Neural cell (in vitro differentiated cells): ENCODE measurements at regions not wholly inside any gene's neighbourhood (a gene's known extent, or its start where the extent isn't known, plus 50 kb on each side); places are given as distances from the start of the nearest gene placed in this dataset.

Experiments
- EP300 ChIP-seq: fragments of 450-650 bp; conservative IDR thresholded peaks from 2 replicates; pipeline ENCODE4 v1.6.1; 2014; ENCODE audit warnings: antibody characterized with exemption, mild to moderate bottlenecking, moderate library complexity; ENCODE audit not compliant: poor library complexity, severe bottlenecking
- RAD21 ChIP-seq: fragments of 450-650 bp; conservative IDR thresholded peaks from 2 replicates; pipeline ENCODE4 v1.6.1; 2014; ENCODE audit warnings: antibody characterized with exemption, mild to moderate bottlenecking, moderate library complexity
- TAF1 ChIP-seq: IDR thresholded peaks from 2 replicates; pipeline ENCODE4 v1.6.1; 2012; ENCODE audit warnings: low read depth
- TF ChIP-seq, protein P1 (sequence below): fragments of 450-650 bp; IDR thresholded peaks from 2 replicates; pipeline ENCODE4 v1.5.1; 2014; ENCODE audit warnings: antibody characterized with exemption, mild to moderate bottlenecking, moderate library complexity; ENCODE audit not compliant: poor library complexity, severe bottlenecking

DNA sequence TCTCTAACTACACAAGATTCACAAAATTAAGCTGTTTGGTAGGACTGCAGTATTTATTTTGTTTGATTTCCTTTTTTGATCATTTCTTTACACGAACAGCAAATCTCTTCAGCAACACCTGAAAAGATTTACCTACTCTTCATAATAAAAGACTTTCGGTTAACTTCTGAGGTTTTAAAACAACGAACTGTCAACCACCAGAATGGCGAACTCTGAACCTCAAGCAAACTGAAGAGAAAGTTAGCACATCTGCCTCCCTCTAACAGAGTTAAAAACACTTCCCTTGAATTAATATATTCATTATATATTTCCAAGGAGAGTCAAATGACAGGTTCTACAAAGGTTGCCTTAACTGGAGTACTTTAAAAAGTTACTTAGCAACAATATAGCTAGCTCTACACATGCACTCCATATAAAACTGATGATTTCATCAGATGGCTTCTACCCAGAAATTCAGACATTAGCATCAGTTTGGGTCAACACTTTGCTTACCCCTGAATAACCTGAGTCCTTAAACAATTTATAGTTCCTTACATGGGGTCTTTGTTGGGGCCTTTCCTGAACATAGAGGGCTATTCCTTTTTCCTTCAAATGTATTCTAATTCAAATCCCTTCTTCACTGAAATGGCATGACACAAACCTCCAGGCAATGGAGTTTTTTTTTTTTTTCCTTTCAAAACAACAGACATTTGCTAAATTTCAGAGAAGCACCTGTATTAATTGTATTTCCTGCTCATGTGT lies 118.3 kb downstream of the SEM1 start:
- no peak for TF ChIP-seq RAD21
- no peak for TF ChIP-seq TAF1
- no peak for TF ChIP-seq EP300
- TF ChIP-seq, protein P1, sequence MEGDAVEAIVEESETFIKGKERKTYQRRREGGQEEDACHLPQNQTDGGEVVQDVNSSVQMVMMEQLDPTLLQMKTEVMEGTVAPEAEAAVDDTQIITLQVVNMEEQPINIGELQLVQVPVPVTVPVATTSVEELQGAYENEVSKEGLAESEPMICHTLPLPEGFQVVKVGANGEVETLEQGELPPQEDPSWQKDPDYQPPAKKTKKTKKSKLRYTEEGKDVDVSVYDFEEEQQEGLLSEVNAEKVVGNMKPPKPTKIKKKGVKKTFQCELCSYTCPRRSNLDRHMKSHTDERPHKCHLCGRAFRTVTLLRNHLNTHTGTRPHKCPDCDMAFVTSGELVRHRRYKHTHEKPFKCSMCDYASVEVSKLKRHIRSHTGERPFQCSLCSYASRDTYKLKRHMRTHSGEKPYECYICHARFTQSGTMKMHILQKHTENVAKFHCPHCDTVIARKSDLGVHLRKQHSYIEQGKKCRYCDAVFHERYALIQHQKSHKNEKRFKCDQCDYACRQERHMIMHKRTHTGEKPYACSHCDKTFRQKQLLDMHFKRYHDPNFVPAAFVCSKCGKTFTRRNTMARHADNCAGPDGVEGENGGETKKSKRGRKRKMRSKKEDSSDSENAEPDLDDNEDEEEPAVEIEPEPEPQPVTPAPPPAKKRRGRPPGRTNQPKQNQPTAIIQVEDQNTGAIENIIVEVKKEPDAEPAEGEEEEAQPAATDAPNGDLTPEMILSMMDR = no peak
